ENCODE measurements at regions not wholly inside any gene's neighbourhood (a gene's known extent, or its start where the extent isn't known, plus 50 kb on each side); places are given as distances from the start of the nearest gene placed in this dataset.

- Histone ChIP-seq H3K27me3 (ENCODE audit: control insufficient read depth in 1 of 2, insufficient read depth in 2 of 2, low read length in 2 of 2) (no peaks in the 10 kb centered on the region), H3K4me3 (ENCODE audit: low read depth in 1 of 2, low read length in 2 of 2) (no peak overlapping the region), H3K27ac (ENCODE audit: low read depth, low read length) (no peak overlapping the region), H3K36me3 (ENCODE audit: control insufficient read depth in 1 of 2, insufficient read depth in 2 of 2, low read length in 2 of 2) (no peaks in the 10 kb centered on the region), H3K4me1 (ENCODE audit: control insufficient read depth in 1 of 2, insufficient read depth in 2 of 2, low read length in 2 of 2) (peaks cover 0 to 16% of the 10 kb centered on the region in 2 donors), H3K9me3 (ENCODE audit: control insufficient read depth in 1 of 2, low read length in 2 of 2) (peaks cover 0 to 6% of the 10 kb centered on the region in 2 donors), H3K9ac (ENCODE audit: low read depth in 1 of 2, low read length in 2 of 2) (no peak overlapping the region)
Measured at GRCh38 chr4:56260320-56260719, 127.0 kb downstream of the AASDH start.

DNA sequence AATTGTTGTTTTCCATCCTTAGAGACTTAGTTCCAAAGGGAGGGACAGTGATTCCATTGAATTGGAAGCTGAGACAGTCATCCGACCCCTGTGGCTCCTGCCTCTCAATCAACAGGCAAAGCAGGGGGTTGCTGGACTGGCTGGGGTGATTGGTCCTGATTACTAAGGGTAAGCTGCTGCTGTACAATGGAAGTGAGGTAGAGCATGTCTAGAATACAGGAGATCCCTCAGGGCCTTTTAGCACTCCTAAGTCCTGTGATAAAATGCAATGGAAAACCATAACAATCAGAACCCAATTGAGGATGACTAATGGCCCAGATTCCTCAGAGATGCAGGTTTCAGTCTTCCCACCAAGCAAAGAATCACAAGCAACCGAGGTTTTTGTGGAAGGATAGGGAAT lies 127.6 kb downstream of the AASDH start:
- H3K27ac ChIP-seq (ENCODE audit: low read depth, low read length): no peak overlapping the region
- peaks cover 0 to 6% of the 10 kb centered on the region in 2 donors for H3K9me3 ChIP-seq (ENCODE audit: control insufficient read depth in 1 of 2, low read length in 2 of 2)
- H3K36me3 ChIP-seq (ENCODE audit: control insufficient read depth in 1 of 2, insufficient read depth in 2 of 2, low read length in 2 of 2): no peaks in the 10 kb centered on the region
- no peak overlapping the region for H3K4me3 ChIP-seq (ENCODE audit: low read depth in 1 of 2, low read length in 2 of 2)
- H3K9ac ChIP-seq (ENCODE audit: low read depth in 1 of 2, low read length in 2 of 2): no peak overlapping the region
- peaks cover 0 to 16% of the 10 kb centered on the region in 2 donors for H3K4me1 ChIP-seq (ENCODE audit: control insufficient read depth in 1 of 2, insufficient read depth in 2 of 2, low read length in 2 of 2)
- H3K27me3 ChIP-seq (ENCODE audit: control insufficient read depth in 1 of 2, insufficient read depth in 2 of 2, low read length in 2 of 2): no peaks in the 10 kb centered on the region

GRCh38 chr4:56255820-56256219 lies 131.5 kb downstream of the AASDH start:
- Histone ChIP-seq H3K9ac (ENCODE audit: low read depth in 1 of 2, low read length in 2 of 2) (no peak overlapping the region), H3K36me3 (ENCODE audit: control insufficient read depth in 1 of 2, insufficient read depth in 2 of 2, low read length in 2 of 2) (no peaks in the 10 kb centered on the region), H3K4me3 (ENCODE audit: low read depth in 1 of 2, low read length in 2 of 2) (no peak overlapping the region), H3K27ac (ENCODE audit: low read depth, low read length) (no peak overlapping the region), H3K4me1 (ENCODE audit: control insufficient read depth in 1 of 2, insufficient read depth in 2 of 2, low read length in 2 of 2) (peaks cover 18 to 38% of the 10 kb centered on the region in 2 donors), H3K27me3 (ENCODE audit: control insufficient read depth in 1 of 2, insufficient read depth in 2 of 2, low read length in 2 of 2) (no peaks in the 10 kb centered on the region), H3K9me3 (ENCODE audit: control insufficient read depth in 1 of 2, low read length in 2 of 2) (no peaks in the 10 kb centered on the region)

- Histone ChIP-seq H3K27ac (ENCODE audit: low read depth, low read length) (no peak overlapping the region), H3K9me3 (ENCODE audit: control insufficient read depth in 1 of 2, low read length in 2 of 2) (no peaks in the 10 kb centered on the region), H3K27me3 (ENCODE audit: control insufficient read depth in 1 of 2, insufficient read depth in 2 of 2, low read length in 2 of 2) (no peaks in the 10 kb centered on the region), H3K36me3 (ENCODE audit: control insufficient read depth in 1 of 2, insufficient read depth in 2 of 2, low read length in 2 of 2) (no peaks in the 10 kb centered on the region), H3K4me3 (ENCODE audit: low read depth in 1 of 2, low read length in 2 of 2) (no peak overlapping the region), H3K4me1 (ENCODE audit: control insufficient read depth in 1 of 2, insufficient read depth in 2 of 2, low read length in 2 of 2) (peaks cover 18 to 32% of the 10 kb centered on the region in 2 donors), H3K9ac (ENCODE audit: low read depth in 1 of 2, low read length in 2 of 2) (no peak overlapping the region)
Measured at GRCh38 chr4:56253666-56254305, 133.5 kb downstream of the AASDH start.

GRCh38 chr4:56252561-56253152 lies 134.6 kb downstream of the AASDH start:
- Histone ChIP-seq H3K4me1 (ENCODE audit: control insufficient read depth in 1 of 2, insufficient read depth in 2 of 2, low read length in 2 of 2) (peaks cover 18 to 23% of the 10 kb centered on the region in 2 donors), H3K4me3 (ENCODE audit: low read depth in 1 of 2, low read length in 2 of 2) (no peak overlapping the region), H3K9ac (ENCODE audit: low read depth in 1 of 2, low read length in 2 of 2) (no peak overlapping the region), H3K36me3 (ENCODE audit: control insufficient read depth in 1 of 2, insufficient read depth in 2 of 2, low read length in 2 of 2) (no peaks in the 10 kb centered on the region), H3K27ac (ENCODE audit: low read depth, low read length) (no peak overlapping the region), H3K27me3 (ENCODE audit: control insufficient read depth in 1 of 2, insufficient read depth in 2 of 2, low read length in 2 of 2) (no peaks in the 10 kb centered on the region), H3K9me3 (ENCODE audit: control insufficient read depth in 1 of 2, low read length in 2 of 2) (no peaks in the 10 kb centered on the region)

GRCh38 chr4:56251556-56251955 lies 135.7 kb downstream of the AASDH start:
- no peak overlapping the region for H3K27ac ChIP-seq (ENCODE audit: low read depth, low read length)
- peaks cover 18 to 34% of the 10 kb centered on the region in 2 donors for H3K4me1 ChIP-seq (ENCODE audit: control insufficient read depth in 1 of 2, insufficient read depth in 2 of 2, low read length in 2 of 2)
- no peak overlapping the region for H3K9ac ChIP-seq (ENCODE audit: low read depth in 1 of 2, low read length in 2 of 2)
- H3K27me3 ChIP-seq (ENCODE audit: control insufficient read depth in 1 of 2, insufficient read depth in 2 of 2, low read length in 2 of 2): no peaks in the 10 kb centered on the region
- H3K36me3 ChIP-seq (ENCODE audit: control insufficient read depth in 1 of 2, insufficient read depth in 2 of 2, low read length in 2 of 2): no peaks in the 10 kb centered on the region
- H3K4me3 ChIP-seq (ENCODE audit: low read depth in 1 of 2, low read length in 2 of 2): no peak overlapping the region
- no peaks in the 10 kb centered on the region for H3K9me3 ChIP-seq (ENCODE audit: control insufficient read depth in 1 of 2, low read length in 2 of 2)

- H3K4me3 ChIP-seq (ENCODE audit: low read depth in 1 of 2, low read length in 2 of 2): no peak overlapping the region
- no peak overlapping the region for H3K27ac ChIP-seq (ENCODE audit: low read depth, low read length)
- peaks cover 18 to 41% of the 10 kb centered on the region in 2 donors for H3K4me1 ChIP-seq (ENCODE audit: control insufficient read depth in 1 of 2, insufficient read depth in 2 of 2, low read length in 2 of 2)
- no peaks in the 10 kb centered on the region for H3K36me3 ChIP-seq (ENCODE audit: control insufficient read depth in 1 of 2, insufficient read depth in 2 of 2, low read length in 2 of 2)
- H3K27me3 ChIP-seq (ENCODE audit: control insufficient read depth in 1 of 2, insufficient read depth in 2 of 2, low read length in 2 of 2): no peaks in the 10 kb centered on the region
- no peaks in the 10 kb centered on the region for H3K9me3 ChIP-seq (ENCODE audit: control insufficient read depth in 1 of 2, low read length in 2 of 2)
- H3K9ac ChIP-seq (ENCODE audit: low read depth in 1 of 2, low read length in 2 of 2): no peak overlapping the region
Measured at GRCh38 chr4:56250776-56251175, 136.5 kb downstream of the AASDH start.

- Histone ChIP-seq H3K27ac (ENCODE audit: low read depth, low read length) (no peak overlapping the region), H3K9ac (ENCODE audit: low read depth in 1 of 2, low read length in 2 of 2) (no peak overlapping the region), H3K36me3 (ENCODE audit: control insufficient read depth in 1 of 2, insufficient read depth in 2 of 2, low read length in 2 of 2) (no peaks in the 10 kb centered on the region), H3K27me3 (ENCODE audit: control insufficient read depth in 1 of 2, insufficient read depth in 2 of 2, low read length in 2 of 2) (no peaks in the 10 kb centered on the region), H3K4me1 (ENCODE audit: control insufficient read depth in 1 of 2, insufficient read depth in 2 of 2, low read length in 2 of 2) (peaks cover 14 to 34% of the 10 kb centered on the region in 2 donors), H3K4me3 (ENCODE audit: low read depth in 1 of 2, low read length in 2 of 2) (no peak overlapping the region), H3K9me3 (ENCODE audit: control insufficient read depth in 1 of 2, low read length in 2 of 2) (no peaks in the 10 kb centered on the region)
Measured at GRCh38 chr4:56247646-56248045, 139.6 kb downstream of the AASDH start.

GRCh38 chr4:56246233-56246610 lies 141.1 kb downstream of the AASDH start:
- no peak overlapping the region for H3K27ac ChIP-seq (ENCODE audit: low read depth, low read length)
- no peak overlapping the region for H3K4me3 ChIP-seq (ENCODE audit: low read depth in 1 of 2, low read length in 2 of 2)
- H3K27me3 ChIP-seq (ENCODE audit: control insufficient read depth in 1 of 2, insufficient read depth in 2 of 2, low read length in 2 of 2): no peaks in the 10 kb centered on the region
- H3K4me1 ChIP-seq (ENCODE audit: control insufficient read depth in 1 of 2, insufficient read depth in 2 of 2, low read length in 2 of 2): peaks cover 21 to 35% of the 10 kb centered on the region in 2 donors
- H3K36me3 ChIP-seq (ENCODE audit: control insufficient read depth in 1 of 2, insufficient read depth in 2 of 2, low read length in 2 of 2): no peaks in the 10 kb centered on the region
- H3K9ac ChIP-seq (ENCODE audit: low read depth in 1 of 2, low read length in 2 of 2): no peak overlapping the region
- H3K9me3 ChIP-seq (ENCODE audit: control insufficient read depth in 1 of 2, low read length in 2 of 2): no peaks in the 10 kb centered on the region

DNA sequence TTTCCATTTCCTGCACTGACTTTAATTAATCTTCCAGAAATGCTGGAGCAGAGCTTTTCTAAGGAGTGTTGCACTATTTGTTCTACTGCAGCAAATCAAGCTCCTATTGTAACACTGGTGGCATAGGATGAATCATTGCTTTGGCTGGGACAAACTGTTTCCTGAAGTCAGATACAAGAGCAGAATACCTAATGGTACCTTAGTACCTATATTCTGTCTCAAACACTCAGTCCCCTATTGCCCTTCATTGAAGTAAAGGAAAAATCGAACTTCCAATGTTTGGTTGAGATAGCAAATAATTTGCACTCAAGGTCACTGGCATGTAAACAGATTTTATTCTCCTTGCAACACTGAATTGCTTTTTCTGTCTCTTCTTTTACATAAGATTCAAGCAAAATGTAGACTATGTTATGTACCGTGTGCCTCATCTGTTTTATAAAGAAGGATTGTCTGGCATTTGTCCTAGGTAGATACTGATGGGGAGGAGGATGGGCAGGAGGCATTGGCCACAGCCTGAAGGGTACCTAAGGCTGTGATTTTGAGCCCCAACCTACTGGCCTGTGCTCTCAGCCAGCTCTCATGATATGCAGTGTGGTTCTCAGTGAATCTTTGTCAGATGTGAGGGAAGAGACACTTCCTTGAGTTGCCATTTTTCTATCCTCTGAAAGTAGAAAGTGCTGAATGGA lies 141.6 kb downstream of the AASDH start:
- Histone ChIP-seq H3K4me3 (ENCODE audit: low read depth in 1 of 2, low read length in 2 of 2) (no peak overlapping the region), H3K9me3 (ENCODE audit: control insufficient read depth in 1 of 2, low read length in 2 of 2) (no peaks in the 10 kb centered on the region), H3K9ac (ENCODE audit: low read depth in 1 of 2, low read length in 2 of 2) (no peak overlapping the region), H3K27me3 (ENCODE audit: control insufficient read depth in 1 of 2, insufficient read depth in 2 of 2, low read length in 2 of 2) (no peaks in the 10 kb centered on the region), H3K4me1 (ENCODE audit: control insufficient read depth in 1 of 2, insufficient read depth in 2 of 2, low read length in 2 of 2) (peaks cover 24 to 40% of the 10 kb centered on the region in 2 donors), H3K27ac (ENCODE audit: low read depth, low read length) (no peak overlapping the region), H3K36me3 (ENCODE audit: control insufficient read depth in 1 of 2, insufficient read depth in 2 of 2, low read length in 2 of 2) (no peaks in the 10 kb centered on the region)
